NCI-H82 treated with DMSO at 0.1 percent for 48 hours (cell line): ENCODE measurements at regions not wholly inside any gene's neighbourhood (a gene's known extent, or its start where the extent isn't known, plus 50 kb on each side); places are given as distances from the start of the nearest gene placed in this dataset.

Experiments used
- DNase-seq: peaks from one replicate; lab custom pipeline; 2025; ENCODE audit not compliant: unreplicated experiment; lab: John Stamatoyannopoulos, UW

DNA sequence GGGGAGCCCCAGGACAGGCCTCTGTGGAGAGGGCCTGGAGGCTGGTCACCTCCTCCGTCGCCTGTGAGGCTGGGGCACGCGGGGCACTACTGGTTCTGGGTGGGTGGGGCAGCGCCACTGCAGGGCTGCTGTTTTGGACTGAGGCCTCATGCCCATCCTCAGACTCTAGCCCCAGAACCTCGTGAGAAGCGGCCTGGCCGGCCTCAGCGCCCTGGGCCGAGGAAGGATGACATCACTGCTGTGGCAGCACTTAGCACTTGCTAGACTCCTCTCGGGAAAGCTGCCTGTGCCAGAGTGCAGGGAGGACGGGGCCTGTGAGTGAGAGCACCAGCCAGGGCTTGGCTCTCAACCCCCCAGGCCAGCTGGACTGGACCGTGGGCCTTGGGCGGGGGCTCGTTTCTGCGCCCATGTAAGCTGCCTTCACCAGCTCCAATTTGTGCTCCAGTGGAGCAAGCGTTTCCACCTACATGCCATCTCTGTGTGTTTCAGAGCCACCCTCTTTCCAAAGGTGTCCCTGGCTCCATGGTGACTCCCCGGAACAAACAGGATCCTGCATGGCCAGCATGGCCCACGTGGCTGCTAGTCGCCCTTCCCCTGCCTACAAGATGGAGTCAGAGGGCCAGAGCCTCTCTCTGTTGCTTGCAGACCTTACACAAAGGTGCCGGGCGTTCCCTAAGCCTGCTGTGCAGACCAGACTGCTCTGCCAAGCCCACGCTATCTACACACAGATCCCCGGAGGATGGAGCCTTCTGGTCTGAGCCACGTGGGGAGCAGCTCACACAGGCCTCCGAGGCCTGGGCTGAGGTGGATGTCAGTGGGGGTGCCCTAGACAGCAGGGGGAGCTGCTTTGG lies 102.9 kb downstream of the CTTN start:
- no peak for DNase-seq

DNA sequence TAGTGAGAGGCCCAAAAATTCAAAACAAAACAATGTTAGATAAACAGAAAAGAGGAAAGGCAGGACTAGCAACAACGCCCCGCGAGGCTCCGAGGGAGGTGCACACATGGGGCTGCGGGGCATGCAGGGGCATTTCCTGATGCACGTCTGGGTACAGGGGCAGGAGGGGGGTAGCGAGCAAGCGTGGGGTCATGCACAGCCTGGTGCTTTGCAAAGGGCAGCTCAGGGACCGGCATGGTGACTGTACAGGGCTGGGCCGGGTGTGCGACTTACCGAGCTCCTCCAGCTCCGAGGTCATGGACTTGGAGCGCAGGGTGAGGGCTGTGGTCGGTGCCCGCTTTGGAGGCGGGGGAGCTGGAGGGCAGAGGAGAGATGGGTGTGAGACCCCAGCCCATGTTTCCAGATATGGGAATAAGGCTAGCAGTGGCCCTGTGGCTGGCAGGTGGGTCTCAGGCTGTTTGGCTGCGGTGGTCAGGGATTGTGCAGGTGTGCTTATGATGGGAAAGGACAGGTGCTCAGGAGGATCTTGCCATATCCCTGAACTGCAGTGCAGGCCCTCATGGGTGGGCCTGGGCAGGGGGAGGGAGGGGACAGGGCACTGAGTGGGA lies 103.7 kb downstream of the CTTN start:
- DNase-seq = no peak

DNA sequence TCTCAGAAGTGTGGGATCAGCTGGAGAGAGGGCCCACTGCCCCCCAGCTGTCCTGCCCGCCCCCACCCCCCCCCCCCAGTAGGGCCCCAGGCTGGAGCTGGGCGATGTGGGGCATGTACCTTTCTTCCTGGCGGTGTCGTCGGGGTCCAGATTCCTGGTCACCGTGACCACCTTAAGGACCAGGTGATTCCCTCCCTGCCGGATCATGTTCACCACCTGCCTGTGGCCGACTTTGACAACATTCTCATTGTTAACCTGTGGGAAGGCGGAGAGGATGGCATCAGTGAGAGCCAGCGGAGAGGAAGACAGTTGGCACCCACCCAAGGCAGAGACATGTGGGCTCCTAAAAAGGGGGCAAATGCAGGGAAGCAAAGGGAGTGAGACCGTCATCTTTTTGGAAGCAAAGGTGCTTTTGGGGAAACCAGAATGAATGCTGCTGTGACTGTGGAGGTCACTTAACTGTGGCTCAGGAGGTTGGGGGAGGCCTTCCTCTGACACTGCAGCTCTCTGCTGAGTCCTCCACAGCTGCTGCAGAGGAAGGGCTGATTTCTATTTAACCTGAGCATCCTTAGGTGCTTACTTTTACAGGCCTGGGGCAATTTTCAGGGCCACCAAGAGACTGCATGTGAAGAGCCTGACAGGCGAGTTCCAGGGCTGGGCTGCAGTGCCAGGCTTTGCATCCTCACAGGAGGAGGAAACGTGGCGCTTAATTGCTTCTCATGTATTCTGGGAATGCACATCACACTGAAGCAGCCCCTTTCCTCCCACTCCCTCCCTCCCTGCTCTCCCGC lies 104.5 kb downstream of the CTTN start:
- no peak for DNase-seq

DNA sequence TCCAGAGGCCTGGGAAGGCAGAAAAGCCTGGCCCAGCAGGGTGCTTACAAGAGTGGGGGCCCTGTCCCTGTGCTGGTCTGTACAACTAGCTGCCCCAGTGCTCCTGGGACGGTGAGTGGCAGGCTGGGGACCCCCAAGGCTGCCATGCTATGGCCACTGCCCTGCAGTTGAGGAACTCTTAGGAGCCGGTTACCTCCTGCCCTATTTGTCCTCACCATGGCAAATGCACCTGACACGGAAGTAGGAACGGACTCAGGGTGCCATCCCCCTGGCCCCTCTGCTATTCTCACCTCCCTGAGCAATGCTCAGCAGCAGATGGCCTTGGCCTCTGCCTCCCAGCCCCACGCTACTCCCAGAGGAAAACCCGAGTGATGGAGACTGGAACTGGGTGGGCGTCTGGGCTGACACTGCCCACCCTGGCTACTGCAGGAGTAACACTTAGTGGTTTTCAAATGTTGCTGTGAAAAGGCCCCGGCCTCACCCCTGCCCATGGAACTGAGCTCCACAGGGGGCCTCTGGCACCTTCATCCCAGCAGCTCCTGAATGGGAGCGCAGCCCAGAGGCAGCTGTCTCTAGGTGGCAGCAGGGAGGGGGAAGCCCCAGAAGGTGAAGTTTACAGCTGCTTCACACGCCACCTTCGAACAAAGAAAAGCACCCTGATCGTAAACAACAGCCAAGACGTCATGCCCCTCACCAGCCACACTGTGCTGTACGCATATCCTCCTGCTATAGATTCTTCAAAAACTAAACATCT lies 105.3 kb downstream of the CTTN start:
- DNase-seq = peak; percentile 5

GRCh38 chr11:70504246-70505020 lies 106.1 kb downstream of the CTTN start:
- no peak for DNase-seq

DNA sequence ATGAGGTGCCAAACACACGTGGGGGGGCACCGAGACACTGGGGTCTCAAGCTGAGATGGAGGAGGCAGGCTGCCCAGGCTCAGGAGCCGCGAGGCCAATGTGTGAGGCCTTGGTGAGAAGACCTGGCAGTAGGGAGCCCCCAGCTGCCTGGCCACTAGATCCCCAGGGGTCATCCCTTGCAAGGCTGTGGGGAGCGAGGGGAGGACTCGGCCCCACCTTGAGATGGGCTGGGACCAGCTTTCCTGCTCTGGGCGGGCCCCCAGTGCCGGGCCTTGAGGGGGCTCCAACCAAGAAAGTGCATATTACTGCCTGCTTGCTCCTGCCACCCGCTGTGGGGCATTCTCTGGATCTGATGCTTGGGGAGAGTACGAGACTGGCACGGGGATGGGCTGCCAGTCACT lies 107.0 kb downstream of the CTTN start:
- no peak for DNase-seq

GRCh38 chr11:70505761-70506657 lies 107.7 kb downstream of the CTTN start:
- no peak for DNase-seq

- DNase-seq = no peak
Observed at GRCh38 chr11:70506658-70506970, 108.3 kb downstream of the CTTN start.

DNA sequence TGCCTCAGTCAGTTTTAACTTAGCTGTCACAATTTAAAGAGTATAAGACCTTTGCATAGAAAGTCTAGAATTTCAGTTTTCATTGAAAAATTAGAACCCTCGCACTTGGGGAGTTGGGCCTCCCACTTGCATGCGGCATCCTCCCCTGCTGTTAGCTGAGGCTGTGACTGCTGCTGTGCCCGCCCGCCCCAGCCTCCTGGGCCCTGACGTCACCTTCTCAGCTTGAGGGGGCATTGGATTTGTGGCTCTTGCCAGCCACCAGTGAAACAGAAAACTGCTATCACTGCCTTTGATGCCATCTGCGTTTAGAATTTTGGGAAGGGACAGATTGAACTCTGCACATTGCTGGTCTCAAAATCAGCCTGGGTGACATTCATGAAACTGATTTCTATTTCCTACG lies 108.7 kb downstream of the CTTN start:
- DNase-seq = no peak

- DNase-seq = no peak
Observed at GRCh38 chr11:70507466-70508230, 109.3 kb downstream of the CTTN start.

DNA sequence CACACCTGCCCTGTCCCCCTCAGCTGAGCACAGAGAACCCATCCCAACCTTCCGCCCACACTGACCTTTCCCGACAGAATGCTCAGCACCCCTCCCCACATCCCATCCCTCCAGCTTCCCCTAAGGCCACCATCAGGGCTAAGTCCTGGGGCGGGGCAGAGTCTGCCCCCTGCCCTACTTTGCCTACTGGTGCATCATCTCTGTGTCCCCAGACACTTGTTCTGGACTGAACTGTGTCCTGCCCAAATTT lies 109.8 kb downstream of the CTTN start:
- no peak for DNase-seq

GRCh38 chr11:70509476-70509875 lies 111.1 kb downstream of the CTTN start:
- DNase-seq = no peak

DNA sequence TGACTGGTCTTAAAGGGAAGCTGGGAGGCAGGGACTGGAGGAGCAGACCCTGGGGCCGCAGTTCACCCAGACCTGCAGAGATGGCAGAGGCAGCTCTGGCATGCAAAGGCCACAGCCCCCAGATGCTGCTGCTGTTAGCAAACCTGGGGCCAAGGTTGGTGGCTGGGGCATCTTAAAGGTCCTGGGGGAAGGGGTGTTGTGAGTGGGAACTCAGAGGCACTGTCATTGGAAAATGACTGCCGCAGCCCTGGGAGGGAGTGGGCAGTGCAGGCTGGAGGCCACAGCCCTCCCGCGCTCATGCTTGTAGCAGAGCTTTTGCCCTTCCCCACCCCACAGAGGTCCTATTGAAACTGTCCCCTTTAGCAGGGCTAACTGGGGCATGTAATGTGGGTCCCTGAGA lies 111.8 kb downstream of the CTTN start:
- no peak for DNase-seq

DNA sequence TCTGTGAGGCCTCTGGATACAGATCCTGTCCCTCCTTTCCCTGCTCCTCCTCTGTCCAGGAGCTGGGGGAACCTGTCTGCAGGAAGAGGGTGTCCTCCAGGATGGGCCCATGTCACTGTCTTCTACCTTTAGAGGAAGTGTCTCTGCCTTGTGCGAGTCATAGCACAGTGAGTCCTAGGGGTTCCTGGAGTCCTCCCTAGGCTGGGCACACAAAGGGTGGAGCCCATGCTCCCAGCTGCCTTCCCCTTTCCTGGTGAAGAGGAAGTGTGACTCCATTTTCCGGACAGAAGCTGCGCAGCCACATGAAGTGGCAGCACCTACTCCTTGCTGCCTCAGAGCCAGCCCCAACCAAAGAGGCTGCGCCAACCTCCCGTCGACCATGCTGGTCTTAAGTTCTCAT lies 112.2 kb downstream of the CTTN start:
- no peak for DNase-seq

DNA sequence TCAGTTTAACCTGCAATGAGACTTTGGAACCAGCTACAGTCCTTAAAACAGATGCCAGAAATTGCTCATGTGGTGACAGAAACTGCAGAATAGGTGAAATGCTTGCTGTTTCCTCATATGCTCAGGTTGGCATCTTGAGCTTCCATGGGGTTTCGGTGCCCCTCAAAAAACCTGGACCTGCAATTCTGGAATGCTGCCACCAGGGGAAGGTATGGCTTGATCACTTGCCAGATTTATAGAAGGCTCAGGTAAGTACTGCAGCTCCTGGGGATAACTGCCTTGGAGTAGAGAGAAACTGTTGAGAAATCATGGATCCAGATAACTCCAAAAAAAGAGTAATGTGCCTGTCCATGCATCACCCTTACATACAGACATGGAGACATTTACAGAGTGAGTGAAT lies 113.0 kb downstream of the CTTN start:
- DNase-seq = no peak

DNA sequence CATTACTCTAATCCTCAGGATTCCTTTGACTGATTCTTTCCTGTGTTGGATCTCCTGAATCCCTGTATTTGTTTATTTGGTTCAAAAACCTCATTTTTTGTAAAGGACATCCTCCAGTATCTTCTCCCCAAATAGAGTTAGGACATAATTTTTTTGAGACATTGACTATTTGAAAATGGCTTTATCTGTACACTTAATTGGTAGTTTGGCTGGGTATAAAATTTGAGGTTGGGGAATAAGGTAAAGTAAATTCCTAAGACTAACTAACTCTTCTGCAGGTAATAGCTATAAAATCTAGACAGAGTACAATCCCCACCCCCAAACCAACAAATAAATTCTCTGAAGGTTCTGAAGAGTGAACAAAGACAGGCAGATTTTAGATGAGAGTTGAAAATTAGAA lies 114.4 kb downstream of the CTTN start:
- no peak for DNase-seq

DNA sequence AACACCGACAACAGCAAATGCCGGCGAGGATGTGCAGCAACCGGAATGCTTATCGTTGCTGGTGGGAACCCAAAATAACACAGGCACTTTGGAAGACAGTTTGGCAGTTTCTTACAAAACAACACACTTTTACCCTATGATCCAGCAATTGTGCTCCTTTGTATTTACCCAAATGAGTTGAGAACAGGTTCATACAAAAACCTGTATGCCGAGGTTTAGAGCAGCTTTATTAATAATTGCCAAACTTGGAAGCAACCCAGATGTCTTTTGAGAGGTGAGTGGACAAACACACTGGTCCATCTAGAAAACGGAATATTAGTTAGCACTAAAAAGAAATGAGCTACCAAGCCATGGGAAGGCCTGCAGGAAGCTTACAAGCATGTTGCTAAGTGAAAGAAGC lies 118.9 kb downstream of the CTTN start:
- no peak for DNase-seq

DNA sequence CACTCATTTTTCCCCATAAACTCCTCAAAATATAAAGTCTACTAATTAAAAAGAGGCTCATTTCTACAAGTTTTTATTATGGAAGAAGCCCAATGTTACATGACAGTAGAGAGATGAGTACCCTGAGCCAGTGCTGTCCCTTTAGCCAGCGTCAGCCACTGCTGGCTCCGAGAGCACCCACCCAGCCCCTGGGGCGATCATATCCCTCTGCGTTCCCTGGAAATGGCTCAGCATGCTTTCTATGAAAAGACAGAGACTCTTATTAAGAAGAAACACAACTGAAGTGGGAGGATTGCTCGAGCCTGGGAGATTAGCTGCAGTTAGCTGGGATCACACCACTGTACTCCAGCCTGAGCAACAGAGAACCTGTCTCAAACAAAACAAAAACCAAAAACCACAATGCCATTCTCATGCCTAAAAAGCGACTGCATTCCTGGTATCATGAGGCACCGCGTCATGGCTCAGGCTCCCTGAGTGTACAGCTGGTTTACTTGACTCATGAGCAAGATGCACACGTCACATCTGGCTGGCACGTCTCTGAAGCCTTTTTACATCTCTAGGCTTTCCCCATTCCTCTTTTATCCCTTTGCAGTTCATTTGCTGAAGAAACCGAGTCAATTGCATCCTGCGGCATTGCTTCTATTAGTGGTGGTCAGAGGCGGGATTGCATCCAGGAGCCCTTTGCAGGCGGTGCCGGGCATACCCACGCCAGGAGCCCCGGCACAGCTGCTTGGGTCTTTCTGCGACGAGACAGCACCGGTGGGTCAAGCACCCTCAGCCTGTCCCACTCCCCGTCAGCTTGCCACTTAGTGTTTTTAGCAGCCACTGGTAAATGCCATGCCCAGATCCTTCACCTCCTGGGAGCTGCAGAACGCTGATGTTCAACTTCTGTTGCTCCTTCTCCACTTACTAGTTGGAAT lies 119.9 kb downstream of the CTTN start:
- no peak for DNase-seq
